ENCODE measurements at regions not wholly inside any gene's neighbourhood (a gene's known extent, or its start where the extent isn't known, plus 50 kb on each side); places are given as distances from the start of the nearest gene placed in this dataset.

- TF ChIP-seq CTCF (IDR thresholded peaks at IDR 0.05; ENCODE audit: low read length), result no peak
- TF ChIP-seq EZH2 (IDR thresholded peaks at IDR 0.05; ENCODE audit: borderline replicate concordance, low read length), result no peak
Observed at GRCh38 chr3:23078735-23079134, 124.4 kb upstream of the UBE2E2 start.
